Neural progenitor cell (in vitro differentiated cells): ENCODE measurements at regions not wholly inside any gene's neighbourhood (a gene's known extent, or its start where the extent isn't known, plus 50 kb on each side); places are given as distances from the start of the nearest gene placed in this dataset.
"Not testable (repeated sequence)": the region's sequence is repeated elsewhere in the genome, so short reads cannot be mapped to it uniquely, and the experiment has no call there.

Source experiments
- CTCF ChIP-seq: fragments of 200-600 bp; sonication (generic); IDR thresholded peaks from 2 replicates; pipeline ENCODE4 v1.5.1; 2017; ENCODE audit warnings: antibody characterized with exemption, mild to moderate bottlenecking
- EZH2phosphoT487 ChIP-seq: fragments of 200-600 bp; sonication (generic); IDR thresholded peaks from 2 replicates; pipeline ENCODE4 v1.6.1; 2017; ENCODE audit warnings: antibody characterized with exemption

GRCh38 chr21:6025139-6025538 lies 4496.2 kb upstream of the TPTE start:
- not testable (repeated sequence) for TF ChIP-seq CTCF, EZH2phosphoT487
